ENCODE measurements at regions not wholly inside any gene's neighbourhood (a gene's known extent, or its start where the extent isn't known, plus 50 kb on each side); places are given as distances from the start of the nearest gene placed in this dataset.

DNA sequence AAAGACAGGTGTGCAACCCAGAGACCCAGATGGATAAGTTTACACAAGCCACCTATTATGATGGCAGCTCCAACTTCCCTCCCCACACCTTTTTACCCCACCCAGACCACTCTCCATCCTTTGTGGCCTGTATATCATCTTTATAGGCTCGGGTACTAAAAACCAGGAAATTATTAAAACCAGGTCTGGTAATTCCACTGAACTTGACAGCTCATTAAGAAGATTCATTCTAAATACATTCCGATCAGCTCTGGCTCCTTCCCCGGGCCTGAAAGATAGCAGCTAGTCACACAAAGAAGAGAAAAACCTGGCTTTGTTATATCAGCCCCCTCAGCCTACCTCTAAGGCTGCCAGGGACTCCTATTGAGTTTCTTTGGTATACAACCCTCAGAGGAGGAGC is 67.9 kb upstream of the API5 start:
- TF ChIP-seq, protein P1, sequence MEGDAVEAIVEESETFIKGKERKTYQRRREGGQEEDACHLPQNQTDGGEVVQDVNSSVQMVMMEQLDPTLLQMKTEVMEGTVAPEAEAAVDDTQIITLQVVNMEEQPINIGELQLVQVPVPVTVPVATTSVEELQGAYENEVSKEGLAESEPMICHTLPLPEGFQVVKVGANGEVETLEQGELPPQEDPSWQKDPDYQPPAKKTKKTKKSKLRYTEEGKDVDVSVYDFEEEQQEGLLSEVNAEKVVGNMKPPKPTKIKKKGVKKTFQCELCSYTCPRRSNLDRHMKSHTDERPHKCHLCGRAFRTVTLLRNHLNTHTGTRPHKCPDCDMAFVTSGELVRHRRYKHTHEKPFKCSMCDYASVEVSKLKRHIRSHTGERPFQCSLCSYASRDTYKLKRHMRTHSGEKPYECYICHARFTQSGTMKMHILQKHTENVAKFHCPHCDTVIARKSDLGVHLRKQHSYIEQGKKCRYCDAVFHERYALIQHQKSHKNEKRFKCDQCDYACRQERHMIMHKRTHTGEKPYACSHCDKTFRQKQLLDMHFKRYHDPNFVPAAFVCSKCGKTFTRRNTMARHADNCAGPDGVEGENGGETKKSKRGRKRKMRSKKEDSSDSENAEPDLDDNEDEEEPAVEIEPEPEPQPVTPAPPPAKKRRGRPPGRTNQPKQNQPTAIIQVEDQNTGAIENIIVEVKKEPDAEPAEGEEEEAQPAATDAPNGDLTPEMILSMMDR (IDR thresholded peaks at IDR 0.05): no peak
- no peak for TF ChIP-seq POLR2A (IDR thresholded peaks at IDR 0.05)

All from uterus (tissue), 2 donors.